Adrenal gland (tissue), 5 donors: ENCODE measurements at regions not wholly inside any gene's neighbourhood (a gene's known extent, or its start where the extent isn't known, plus 50 kb on each side); places are given as distances from the start of the nearest gene placed in this dataset.

ENCODE experiments used
- POLR2A ChIP-seq, 2 donors: fragments of 450-650 bp; IDR thresholded peaks; one replicate each; pipeline ENCODE4 v1.6.1; 2017; ENCODE audit warnings: antibody characterized with exemption in 2 of 2, mild to moderate bottlenecking in 2 of 2, moderate library complexity in 1 of 2
- TF ChIP-seq, protein P1 (sequence below), 6 experiments: fragments of 450-650 bp in 4 of 6; fragments of 200-600 bp in 2 of 6; sonication (generic) in 1 of 6; IDR thresholded peaks; 1 replicate in 5 of 6; 2 replicates in 1 of 6; pipeline versions ENCODE4 v1.5.1 to v1.8.0; 2016 to 2021; ENCODE audit warnings: antibody characterized with exemption in 6 of 6, mild to moderate bottlenecking in 2 of 6, moderate library complexity in 1 of 6
- donor health status: DM: no; HTN: no; CAD: no.

DNA sequence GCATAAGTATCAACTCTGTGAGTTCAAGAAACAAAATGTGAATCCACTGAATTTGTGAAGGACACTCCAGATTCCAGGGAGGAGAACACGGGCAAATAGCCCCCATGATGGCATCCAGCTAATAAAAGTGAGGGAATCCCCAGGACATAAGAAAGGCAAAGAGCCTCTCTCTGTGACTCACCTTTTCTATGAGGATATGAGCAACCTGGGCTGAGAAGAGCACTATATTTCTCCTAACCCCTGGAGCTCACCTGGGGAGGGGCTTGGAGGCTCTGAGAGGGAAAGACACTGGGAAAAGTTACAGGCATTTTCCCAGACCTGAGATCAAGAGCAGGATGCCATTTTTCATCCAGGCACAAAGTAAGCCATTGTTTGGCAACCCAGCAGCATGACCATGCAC is 1298.8 kb downstream of the PLA2G4A start:
- TF ChIP-seq, protein P1, sequence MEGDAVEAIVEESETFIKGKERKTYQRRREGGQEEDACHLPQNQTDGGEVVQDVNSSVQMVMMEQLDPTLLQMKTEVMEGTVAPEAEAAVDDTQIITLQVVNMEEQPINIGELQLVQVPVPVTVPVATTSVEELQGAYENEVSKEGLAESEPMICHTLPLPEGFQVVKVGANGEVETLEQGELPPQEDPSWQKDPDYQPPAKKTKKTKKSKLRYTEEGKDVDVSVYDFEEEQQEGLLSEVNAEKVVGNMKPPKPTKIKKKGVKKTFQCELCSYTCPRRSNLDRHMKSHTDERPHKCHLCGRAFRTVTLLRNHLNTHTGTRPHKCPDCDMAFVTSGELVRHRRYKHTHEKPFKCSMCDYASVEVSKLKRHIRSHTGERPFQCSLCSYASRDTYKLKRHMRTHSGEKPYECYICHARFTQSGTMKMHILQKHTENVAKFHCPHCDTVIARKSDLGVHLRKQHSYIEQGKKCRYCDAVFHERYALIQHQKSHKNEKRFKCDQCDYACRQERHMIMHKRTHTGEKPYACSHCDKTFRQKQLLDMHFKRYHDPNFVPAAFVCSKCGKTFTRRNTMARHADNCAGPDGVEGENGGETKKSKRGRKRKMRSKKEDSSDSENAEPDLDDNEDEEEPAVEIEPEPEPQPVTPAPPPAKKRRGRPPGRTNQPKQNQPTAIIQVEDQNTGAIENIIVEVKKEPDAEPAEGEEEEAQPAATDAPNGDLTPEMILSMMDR (IDR thresholded peaks at IDR 0.05), result no peak
- TF ChIP-seq POLR2A (IDR thresholded peaks at IDR 0.05), result no peak
